Mammary epithelial cell (primary cell): ENCODE measurements at regions not wholly inside any gene's neighbourhood (a gene's known extent, or its start where the extent isn't known, plus 50 kb on each side); places are given as distances from the start of the nearest gene placed in this dataset.

Experiments used
- CTCF ChIP-seq, 2 donors: IDR thresholded peaks in 1 of 2; conservative IDR thresholded peaks in 1 of 2; 2 replicates each; pipeline ENCODE4 v1.5.1; 2011 to 2012; ENCODE audit warnings: inconsistent platforms in 2 of 2, low read length in 2 of 2, mild to moderate bottlenecking in 2 of 2, control low read depth in 1 of 2, low read depth in 1 of 2; ENCODE audit not compliant: insufficient read depth in 1 of 2; ENCODE audit errors: extremely low read depth in 1 of 2
- EZH2 ChIP-seq: IDR thresholded peaks from 2 replicates; pipeline ENCODE4 v1.6.1; 2012; ENCODE audit warnings: low read length, inconsistent platforms, borderline replicate concordance

GRCh38 chr6:67933278-67933677 lies 701.8 kb upstream of the ADGRB3 start:
- no peak for TF ChIP-seq CTCF (conservative IDR thresholded peaks at IDR 0.05 in 1 of 2, IDR thresholded peaks at IDR 0.05 in 1 of 2; ENCODE audit: extremely low read depth in 1 of 2, insufficient read depth in 1 of 2, low read depth in 1 of 2, low read length in 2 of 2)
- no peak for TF ChIP-seq EZH2
